NOMO-1 treated with DMSO at 0.1 percent for 48 hours (cell line): ENCODE measurements at regions not wholly inside any gene's neighbourhood (a gene's known extent, or its start where the extent isn't known, plus 50 kb on each side); places are given as distances from the start of the nearest gene placed in this dataset.
"Not testable (repeated sequence)": the region's sequence is repeated elsewhere in the genome, so short reads cannot be mapped to it uniquely, and the experiment has no call there.

Experiments
- DNase-seq: peaks from one replicate; lab custom pipeline; 2025; ENCODE audit not compliant: unreplicated experiment; lab: John Stamatoyannopoulos, UW

GRCh38 chr17:74130841-74131240 is 72.6 kb upstream of the RPL38 start:
- DNase-seq, result no peak

- DNase-seq, result no peak
Observed at GRCh38 chr17:74132354-74132753, 71.1 kb upstream of the RPL38 start.

- DNase-seq, result no peak
Observed at GRCh38 chr17:74133740-74134139, 69.7 kb upstream of the RPL38 start.

GRCh38 chr17:74134234-74134633 is 69.2 kb upstream of the RPL38 start:
- not testable (repeated sequence) for DNase-seq

- DNase-seq, result no peak
Observed at GRCh38 chr17:74134991-74135390, 68.5 kb upstream of the RPL38 start.

- DNase-seq, result no peak
Observed at GRCh38 chr17:74135391-74136167, 67.9 kb upstream of the RPL38 start.

GRCh38 chr17:74137416-74137815 is 66.1 kb upstream of the RPL38 start:
- no peak for DNase-seq

- DNase-seq, result no peak
Observed at GRCh38 chr17:74139120-74139519, 64.4 kb upstream of the RPL38 start.

- DNase-seq, result no peak
Observed at GRCh38 chr17:74140282-74140681, 63.2 kb upstream of the RPL38 start.

GRCh38 chr17:74141612-74142011 is 61.9 kb upstream of the RPL38 start:
- DNase-seq, result no peak

GRCh38 chr17:74143318-74143717 is 60.2 kb upstream of the RPL38 start:
- not testable (repeated sequence) for DNase-seq

- DNase-seq, result no peak
Observed at GRCh38 chr17:74145756-74146155, 57.7 kb upstream of the RPL38 start.

GRCh38 chr17:74146196-74146595 is 57.3 kb upstream of the RPL38 start:
- DNase-seq, result no peak

GRCh38 chr17:74147056-74147835 is 56.2 kb upstream of the RPL38 start:
- DNase-seq, result no peak

- DNase-seq, result no peak
Observed at GRCh38 chr17:74147966-74148365, 55.5 kb upstream of the RPL38 start.

- no peak for DNase-seq
Observed at GRCh38 chr17:74148446-74148845, 55.0 kb upstream of the RPL38 start.

GRCh38 chr17:74148901-74149596 is 54.4 kb upstream of the RPL38 start:
- DNase-seq, result no peak

GRCh38 chr17:74149597-74150427 is 53.7 kb upstream of the RPL38 start:
- DNase-seq, result no peak

- DNase-seq, result no peak
Observed at GRCh38 chr17:74150428-74151025, 53.0 kb upstream of the RPL38 start.

- no peak for DNase-seq
Observed at GRCh38 chr17:74151551-74152315, 51.7 kb upstream of the RPL38 start.
